ENCODE measurements at regions not wholly inside any gene's neighbourhood (a gene's known extent, or its start where the extent isn't known, plus 50 kb on each side); places are given as distances from the start of the nearest gene placed in this dataset.

- intact Hi-C loops (cut with DNase I; ENCODE audit: low total_unique reads) (no loop called here), in situ Hi-C loops (cut with MboI; ENCODE audit: low sequenced_read_pairs in 4 of 4) (no loop called here)
- Histone ChIP-seq H3K9me3 (no peaks in the 10 kb centered on the region), H3K27me3 (no peaks in the 10 kb centered on the region), H3K4me1 (no peaks in the 10 kb centered on the region), H3K36me3 (no peaks in the 10 kb centered on the region), H3K4me3 (no peak overlapping the region), H3K27ac (no peak overlapping the region)
- DNase-seq (no peak), ATAC-seq (no peak)
- TF ChIP-seq, protein P1, sequence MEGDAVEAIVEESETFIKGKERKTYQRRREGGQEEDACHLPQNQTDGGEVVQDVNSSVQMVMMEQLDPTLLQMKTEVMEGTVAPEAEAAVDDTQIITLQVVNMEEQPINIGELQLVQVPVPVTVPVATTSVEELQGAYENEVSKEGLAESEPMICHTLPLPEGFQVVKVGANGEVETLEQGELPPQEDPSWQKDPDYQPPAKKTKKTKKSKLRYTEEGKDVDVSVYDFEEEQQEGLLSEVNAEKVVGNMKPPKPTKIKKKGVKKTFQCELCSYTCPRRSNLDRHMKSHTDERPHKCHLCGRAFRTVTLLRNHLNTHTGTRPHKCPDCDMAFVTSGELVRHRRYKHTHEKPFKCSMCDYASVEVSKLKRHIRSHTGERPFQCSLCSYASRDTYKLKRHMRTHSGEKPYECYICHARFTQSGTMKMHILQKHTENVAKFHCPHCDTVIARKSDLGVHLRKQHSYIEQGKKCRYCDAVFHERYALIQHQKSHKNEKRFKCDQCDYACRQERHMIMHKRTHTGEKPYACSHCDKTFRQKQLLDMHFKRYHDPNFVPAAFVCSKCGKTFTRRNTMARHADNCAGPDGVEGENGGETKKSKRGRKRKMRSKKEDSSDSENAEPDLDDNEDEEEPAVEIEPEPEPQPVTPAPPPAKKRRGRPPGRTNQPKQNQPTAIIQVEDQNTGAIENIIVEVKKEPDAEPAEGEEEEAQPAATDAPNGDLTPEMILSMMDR (IDR thresholded peaks at IDR 0.05 in 4 of 5, conservative IDR thresholded peaks at IDR 0.05 in 1 of 5): no peak
- TF ChIP-seq POLR2A (IDR thresholded peaks at IDR 0.05): no peak
Measured at GRCh38 chr5:57370376-57370775, 112.2 kb downstream of the ACTBL2 start.

- H3K4me1 ChIP-seq: no peaks in the 10 kb centered on the region
- intact Hi-C loops (cut with DNase I; ENCODE audit: low total_unique reads): no loop called here
- no peak for DNase-seq
Measured at GRCh38 chr5:57368010-57368409, 114.6 kb downstream of the ACTBL2 start.

GRCh38 chr5:57366744-57367143 is 115.9 kb downstream of the ACTBL2 start:
- intact Hi-C loops (cut with DNase I; ENCODE audit: low total_unique reads): no loop called here
- Histone ChIP-seq H3K4me3 (no peak overlapping the region), H3K27ac (no peak overlapping the region), H3K4me1 (no peaks in the 10 kb centered on the region), H3K27me3 (no peaks in the 10 kb centered on the region), H3K9me3 (no peaks in the 10 kb centered on the region), H3K36me3 (no peaks in the 10 kb centered on the region)
- DNase-seq (no peak), ATAC-seq (no peak)
- TF ChIP-seq POLR2A (IDR thresholded peaks at IDR 0.05): no peak
- TF ChIP-seq, protein P1 (IDR thresholded peaks at IDR 0.05 in 4 of 5, conservative IDR thresholded peaks at IDR 0.05 in 1 of 5): no peak
- in situ Hi-C loops (cut with MboI; ENCODE audit: low sequenced_read_pairs in 4 of 4): no loop called here

More at GRCh38 chr5:57368010-57368409, 114.6 kb downstream of the ACTBL2 start:
- Histone ChIP-seq H3K27me3 (no peaks in the 10 kb centered on the region), H3K4me3 (no peak overlapping the region), H3K9me3 (no peaks in the 10 kb centered on the region), H3K27ac (no peak overlapping the region), H3K36me3 (no peaks in the 10 kb centered on the region)
- ATAC-seq: no peak
- in situ Hi-C loops (cut with MboI; ENCODE audit: low sequenced_read_pairs in 4 of 4): no loop called here
- TF ChIP-seq, protein P1 (IDR thresholded peaks at IDR 0.05 in 4 of 5, conservative IDR thresholded peaks at IDR 0.05 in 1 of 5): no peak
- TF ChIP-seq POLR2A (IDR thresholded peaks at IDR 0.05): no peak

GRCh38 chr5:57362951-57363350 is 119.7 kb downstream of the ACTBL2 start:
- Histone ChIP-seq H3K4me3 (no peak overlapping the region), H3K36me3 (no peaks in the 10 kb centered on the region), H3K27me3 (no peaks in the 10 kb centered on the region), H3K9me3 (no peaks in the 10 kb centered on the region), H3K27ac (no peak overlapping the region), H3K4me1 (no peaks in the 10 kb centered on the region)
- TF ChIP-seq POLR2A (IDR thresholded peaks at IDR 0.05): no peak
- TF ChIP-seq, protein P1 (IDR thresholded peaks at IDR 0.05 in 4 of 5, conservative IDR thresholded peaks at IDR 0.05 in 1 of 5): no peak
- intact Hi-C loops (cut with DNase I; ENCODE audit: low total_unique reads): no loop called here
- in situ Hi-C loops (cut with MboI; ENCODE audit: low sequenced_read_pairs in 4 of 4): no loop called here
- DNase-seq: no peak
- no peak for ATAC-seq

- ATAC-seq (no peak), DNase-seq (no peak)
- intact Hi-C loops (cut with DNase I; ENCODE audit: low total_unique reads) (no loop called here), in situ Hi-C loops (cut with MboI; ENCODE audit: low sequenced_read_pairs in 4 of 4) (no loop called here)
- H3K4me3 ChIP-seq: no peak overlapping the region
- no peak overlapping the region for H3K27ac ChIP-seq
- TF ChIP-seq, protein P1 (IDR thresholded peaks at IDR 0.05 in 4 of 5, conservative IDR thresholded peaks at IDR 0.05 in 1 of 5): no peak
- TF ChIP-seq POLR2A (IDR thresholded peaks at IDR 0.05): no peak
- no peaks in the 10 kb centered on the region for H3K36me3 ChIP-seq
- no peaks in the 10 kb centered on the region for H3K27me3 ChIP-seq
- H3K9me3 ChIP-seq: no peaks in the 10 kb centered on the region
- no peaks in the 10 kb centered on the region for H3K4me1 ChIP-seq
Measured at GRCh38 chr5:57360871-57361270, 121.7 kb downstream of the ACTBL2 start.

All from gastrocnemius medialis (tissue), 4 donors.